PC-9 (cell line): ENCODE measurements at regions not wholly inside any gene's neighbourhood (a gene's known extent, or its start where the extent isn't known, plus 50 kb on each side); places are given as distances from the start of the nearest gene placed in this dataset.

ENCODE experiments used
- CTCF ChIP-seq: fragments of 200-600 bp; sonication (generic); conservative IDR thresholded peaks from 2 replicates; pipeline ENCODE4 v1.6.1; 2017; ENCODE audit warnings: mixed run types, antibody characterized with exemption, mild to moderate bottlenecking, moderate library complexity
- EZH2 ChIP-seq: fragments of 200-600 bp; sonication (generic); IDR thresholded peaks from 2 replicates; pipeline ENCODE4 v1.8.0; 2017; ENCODE audit warnings: antibody characterized with exemption, low read depth

- TF ChIP-seq CTCF, result no peak
- no peak for TF ChIP-seq EZH2
Observed at GRCh38 chr3:186439725-186440124, 77.7 kb upstream of the DGKG start.
